ENCODE measurements at regions not wholly inside any gene's neighbourhood (a gene's known extent, or its start where the extent isn't known, plus 50 kb on each side); places are given as distances from the start of the nearest gene placed in this dataset.

GRCh38 chr17:53061446-53061845 lies 761.3 kb upstream of the KIF2B start:
- no peak for TF ChIP-seq POLR2AphosphoS5 (IDR thresholded peaks at IDR 0.05; ENCODE audit: insufficient read depth in 1 of 2, low read depth in 1 of 2)
- no peak for TF ChIP-seq CTCF (IDR thresholded peaks at IDR 0.05)
- TF ChIP-seq POLR2A (IDR thresholded peaks at IDR 0.05): no peak
- no peaks in the 10 kb centered on the region for H3K36me3 ChIP-seq

GRCh38 chr17:53058031-53058430 lies 764.7 kb upstream of the KIF2B start:
- no peaks in the 10 kb centered on the region for H3K27me3 ChIP-seq
- intact Hi-C loops (cut with DNase I): no loop called here

More at GRCh38 chr17:53061446-53061845, 761.3 kb upstream of the KIF2B start:
- intact Hi-C loops (cut with DNase I): no loop called here
- DNase-seq (ENCODE audit: extremely low spot score in 2 of 2): no peak
- H3K9me3 ChIP-seq: no peaks in the 10 kb centered on the region
- H3K27ac ChIP-seq: no peak overlapping the region
- no peak overlapping the region for H3K4me3 ChIP-seq
- no peaks in the 10 kb centered on the region for H3K4me1 ChIP-seq
- no peaks in the 10 kb centered on the region for H3K27me3 ChIP-seq

GRCh38 chr17:53046781-53047180 lies 775.9 kb upstream of the KIF2B start:
- Histone ChIP-seq H3K27ac (no peak overlapping the region), H3K4me1 (no peaks in the 10 kb centered on the region), H3K27me3 (no peaks in the 10 kb centered on the region), H3K4me3 (no peak overlapping the region), H3K36me3 (no peaks in the 10 kb centered on the region), H3K9me3 (no peaks in the 10 kb centered on the region)
- DNase-seq (ENCODE audit: extremely low spot score in 2 of 2): no peak
- intact Hi-C loops (cut with DNase I): no loop called here
- TF ChIP-seq POLR2AphosphoS5 (IDR thresholded peaks at IDR 0.05; ENCODE audit: insufficient read depth in 1 of 2, low read depth in 1 of 2): no peak
- TF ChIP-seq POLR2A (IDR thresholded peaks at IDR 0.05): no peak
- TF ChIP-seq CTCF (IDR thresholded peaks at IDR 0.05): no peak

More at GRCh38 chr17:53058031-53058430, 764.7 kb upstream of the KIF2B start:
- Histone ChIP-seq H3K4me1 (no peaks in the 10 kb centered on the region), H3K9me3 (no peaks in the 10 kb centered on the region), H3K36me3 (no peaks in the 10 kb centered on the region), H3K4me3 (no peak overlapping the region), H3K27ac (no peak overlapping the region)
- DNase-seq (ENCODE audit: extremely low spot score in 2 of 2): no peak
- TF ChIP-seq CTCF (IDR thresholded peaks at IDR 0.05): no peak
- no peak for TF ChIP-seq POLR2A (IDR thresholded peaks at IDR 0.05)
- no peak for TF ChIP-seq POLR2AphosphoS5 (IDR thresholded peaks at IDR 0.05; ENCODE audit: insufficient read depth in 1 of 2, low read depth in 1 of 2)

- no peak for TF ChIP-seq CTCF (IDR thresholded peaks at IDR 0.05)
- Histone ChIP-seq H3K9me3 (no peaks in the 10 kb centered on the region), H3K27ac (no peak overlapping the region)
These were observed 782.7 kb upstream of the KIF2B start for GRCh38 chr17:53039981-53040380.

GRCh38 chr17:53033297-53033696 lies 789.4 kb upstream of the KIF2B start:
- intact Hi-C loops (cut with DNase I): loop anchor here (5.0 kb wide), 1 partner anchor 849 kb away; no protein-coding TSS in a partner anchor
- H3K4me3 ChIP-seq: no peak overlapping the region
- no peaks in the 10 kb centered on the region for H3K36me3 ChIP-seq
- no peak overlapping the region for H3K27ac ChIP-seq
- no peaks in the 10 kb centered on the region for H3K9me3 ChIP-seq
- DNase-seq (ENCODE audit: extremely low spot score in 2 of 2): no peak
- H3K27me3 ChIP-seq: no peaks in the 10 kb centered on the region
- no peaks in the 10 kb centered on the region for H3K4me1 ChIP-seq
- TF ChIP-seq CTCF (IDR thresholded peaks at IDR 0.05) (no peak), POLR2AphosphoS5 (IDR thresholded peaks at IDR 0.05; ENCODE audit: insufficient read depth in 1 of 2, low read depth in 1 of 2) (no peak), POLR2A (IDR thresholded peaks at IDR 0.05) (no peak)

More at GRCh38 chr17:53039981-53040380, 782.7 kb upstream of the KIF2B start:
- H3K4me3 ChIP-seq: no peak overlapping the region
- no peaks in the 10 kb centered on the region for H3K27me3 ChIP-seq
- no peaks in the 10 kb centered on the region for H3K36me3 ChIP-seq
- no peak for DNase-seq (ENCODE audit: extremely low spot score in 2 of 2)
- intact Hi-C loops (cut with DNase I): no loop called here
- no peaks in the 10 kb centered on the region for H3K4me1 ChIP-seq

All from vagina (tissue), 2 donors.